ENCODE measurements at regions not wholly inside any gene's neighbourhood (a gene's known extent, or its start where the extent isn't known, plus 50 kb on each side); places are given as distances from the start of the nearest gene placed in this dataset.
A peak's percentile ranks its signal among the peaks of the same experiment; 100 is the strongest.
"Not testable (repeated sequence)": the region's sequence is repeated elsewhere in the genome, so short reads cannot be mapped to it uniquely, and the experiment has no call there.

DNA sequence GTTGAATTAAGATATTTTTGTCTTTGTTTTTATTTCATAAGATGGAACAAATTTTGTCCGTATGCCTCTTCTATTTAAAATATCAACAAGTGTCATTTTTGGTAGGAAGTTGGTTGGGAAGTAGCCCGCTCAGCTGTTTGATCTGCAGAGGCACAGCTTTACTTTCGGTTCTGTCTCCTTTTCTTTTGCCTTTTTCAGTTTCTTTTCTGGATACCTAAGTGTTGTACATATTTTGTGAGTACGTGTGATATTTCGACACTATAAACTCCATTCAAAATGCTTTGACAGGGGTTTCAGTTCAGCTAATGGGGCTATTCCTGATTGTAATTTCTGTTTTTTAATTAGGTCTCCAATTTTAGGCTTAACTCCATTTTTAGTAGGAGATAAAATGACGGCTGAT, 1785.0 kb upstream of the LRRTM1 start:
- Mint-ChIP-seq H3K9me3 (peaks cover 11 to 58% (median 24%) of the 10 kb centered on the region in 6 donors), H3K4me1 (no peaks in the 10 kb centered on the region), H3K27ac (no peak overlapping the region), H3K36me3 (peaks cover 0 to 4% (median 0%) of the 10 kb centered on the region in 3 donors), H3K4me3 (peak overlapping the region in 4 of 5 donors; percentile 8 to 83 (median 30)), H3K27me3 (ENCODE audit: low read depth in 3 of 3) (peaks cover 0 to 3% (median 0%) of the 10 kb centered on the region in 3 donors)
- no peak for DNase-seq

DNA sequence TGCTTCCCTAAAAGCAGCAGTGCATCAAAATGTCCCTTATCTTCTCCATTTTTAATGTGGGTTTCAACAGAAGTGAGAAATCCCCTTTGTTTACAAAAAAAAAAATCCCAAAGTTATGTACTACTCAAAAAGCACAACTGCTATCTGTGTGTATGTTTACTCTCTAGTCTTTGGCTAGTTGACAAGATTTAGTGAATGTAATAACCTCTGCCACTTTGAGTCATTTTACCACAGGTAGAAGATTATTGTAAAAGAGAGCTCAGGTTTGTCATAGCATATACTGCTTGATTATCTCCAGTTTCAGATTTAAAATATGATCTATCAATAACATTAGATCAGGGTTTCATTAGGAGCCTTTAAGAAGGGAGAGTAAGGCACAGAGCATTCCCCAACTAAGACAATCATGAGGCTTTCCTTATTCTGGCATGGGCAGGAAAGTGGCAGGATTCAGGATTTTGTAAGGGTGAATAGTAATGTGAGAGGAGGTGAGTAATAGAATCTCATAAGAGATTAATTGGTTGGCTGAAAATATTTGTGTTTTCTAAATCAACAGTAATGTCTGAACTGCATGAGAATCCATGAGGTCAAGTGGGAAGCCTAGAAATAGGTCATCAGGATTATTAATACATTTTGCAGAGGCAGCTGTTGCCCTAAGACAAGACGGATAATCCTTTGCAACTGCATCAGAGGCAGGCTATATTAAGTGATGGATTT, 1780.3 kb upstream of the LRRTM1 start:
- Mint-ChIP-seq H3K9me3 (peaks cover 14 to 62% (median 28%) of the 10 kb centered on the region in 6 donors), H3K27ac (no peak overlapping the region), H3K4me1 (no peaks in the 10 kb centered on the region), H3K36me3 (peaks cover 0 to 4% (median 0%) of the 10 kb centered on the region in 3 donors), H3K4me3 (no peak overlapping the region), H3K27me3 (ENCODE audit: low read depth in 3 of 3) (peaks cover 0 to 3% (median 0%) of the 10 kb centered on the region in 3 donors)
- no peak for DNase-seq

- Mint-ChIP-seq H3K9me3 (peaks cover 10 to 49% (median 20%) of the 10 kb centered on the region in 6 donors), H3K27me3 (ENCODE audit: low read depth in 3 of 3) (peaks cover 0 to 6% (median 1%) of the 10 kb centered on the region in 3 donors), H3K4me3 (no peak overlapping the region), H3K27ac (no peak overlapping the region), H3K36me3 (no peaks in the 10 kb centered on the region), H3K4me1 (no peaks in the 10 kb centered on the region)
- no peak for DNase-seq
These were observed 1771.3 kb upstream of the LRRTM1 start for GRCh38 chr2:82075875-82076274.

GRCh38 chr2:82062463-82062862, 1757.9 kb upstream of the LRRTM1 start:
- no peaks in the 10 kb centered on the region for H3K4me1 Mint-ChIP-seq
- DNase-seq: no peak
- H3K27me3 Mint-ChIP-seq (ENCODE audit: low read depth in 3 of 3): peaks cover 0 to 1% (median 0%) of the 10 kb centered on the region in 3 donors
- H3K36me3 Mint-ChIP-seq: no peaks in the 10 kb centered on the region
- no peak overlapping the region for H3K27ac Mint-ChIP-seq
- peaks cover 7 to 22% (median 9%) of the 10 kb centered on the region in 6 donors for H3K9me3 Mint-ChIP-seq
- H3K4me3 Mint-ChIP-seq: no peak overlapping the region

DNA sequence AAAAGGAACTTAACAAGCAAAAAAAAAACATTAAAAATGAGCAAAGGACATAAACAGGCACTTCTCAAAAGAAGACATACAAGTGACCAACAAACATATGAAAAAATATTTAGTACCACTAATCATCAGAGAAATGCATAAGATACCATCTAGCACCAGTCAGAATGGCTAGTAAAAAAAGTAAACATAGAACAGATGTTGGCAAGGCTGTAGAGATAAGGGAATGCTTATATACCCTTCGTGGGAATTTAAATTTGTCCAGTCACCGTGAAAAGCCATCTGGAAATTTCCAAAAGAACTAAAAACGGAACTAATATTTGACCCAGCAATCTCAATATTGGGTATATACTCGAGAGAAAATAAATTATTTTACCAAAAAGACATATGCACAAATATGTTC, 1751.3 kb upstream of the LRRTM1 start:
- Mint-ChIP-seq H3K4me1 (no peaks in the 10 kb centered on the region), H3K9me3 (peaks cover 4 to 35% (median 22%) of the 10 kb centered on the region in 6 donors), H3K4me3 (no peak overlapping the region), H3K27me3 (ENCODE audit: low read depth in 3 of 3) (peaks cover 0 to 4% (median 0%) of the 10 kb centered on the region in 3 donors), H3K27ac (no peak overlapping the region), H3K36me3 (no peaks in the 10 kb centered on the region)
- DNase-seq: no peak

GRCh38 chr2:82043867-82044266, 1739.3 kb upstream of the LRRTM1 start:
- no peak overlapping the region for H3K27ac Mint-ChIP-seq
- DNase-seq: no peak
- no peak overlapping the region for H3K4me3 Mint-ChIP-seq
- peaks cover 0 to 2% (median 0%) of the 10 kb centered on the region in 3 donors for H3K27me3 Mint-ChIP-seq (ENCODE audit: low read depth in 3 of 3)
- H3K9me3 Mint-ChIP-seq: peaks cover 9 to 46% (median 35%) of the 10 kb centered on the region in 6 donors
- peaks cover 0 to 8% (median 3%) of the 10 kb centered on the region in 3 donors for H3K36me3 Mint-ChIP-seq
- no peaks in the 10 kb centered on the region for H3K4me1 Mint-ChIP-seq

GRCh38 chr2:82027921-82028615, 1723.5 kb upstream of the LRRTM1 start:
- no peak overlapping the region for H3K4me3 Mint-ChIP-seq
- no peaks in the 10 kb centered on the region for H3K4me1 Mint-ChIP-seq
- peaks cover 15 to 74% (median 34%) of the 10 kb centered on the region in 6 donors for H3K9me3 Mint-ChIP-seq
- H3K27ac Mint-ChIP-seq: no peak overlapping the region
- H3K27me3 Mint-ChIP-seq (ENCODE audit: low read depth in 3 of 3): no peaks in the 10 kb centered on the region
- no peaks in the 10 kb centered on the region for H3K36me3 Mint-ChIP-seq
- no peak for DNase-seq

DNA sequence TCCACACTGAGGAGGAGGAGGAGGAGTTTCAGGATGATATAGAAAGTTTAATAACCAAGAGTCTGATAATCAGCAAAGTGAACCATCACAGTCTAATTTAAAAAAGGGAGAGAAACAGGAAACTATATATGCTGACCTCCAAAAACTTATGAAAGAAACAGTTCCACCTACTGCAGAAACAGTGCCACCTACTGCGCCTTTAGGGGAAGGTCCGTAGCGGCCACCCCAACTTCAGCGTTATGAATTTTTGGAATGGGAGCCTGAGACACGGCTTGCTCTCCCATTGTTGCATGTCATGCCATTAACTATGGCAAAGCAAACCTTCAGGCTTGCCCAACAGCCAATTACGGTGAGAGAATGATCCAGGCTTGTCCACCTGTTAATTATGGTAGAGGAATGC, 1719.2 kb upstream of the LRRTM1 start:
- no peak for DNase-seq
- H3K27ac Mint-ChIP-seq: no peak overlapping the region
- no peaks in the 10 kb centered on the region for H3K27me3 Mint-ChIP-seq (ENCODE audit: low read depth in 3 of 3)
- no peaks in the 10 kb centered on the region for H3K4me1 Mint-ChIP-seq
- H3K36me3 Mint-ChIP-seq: no peaks in the 10 kb centered on the region
- no peak overlapping the region for H3K4me3 Mint-ChIP-seq
- H3K9me3 Mint-ChIP-seq: peaks cover 16 to 57% (median 33%) of the 10 kb centered on the region in 6 donors

DNA sequence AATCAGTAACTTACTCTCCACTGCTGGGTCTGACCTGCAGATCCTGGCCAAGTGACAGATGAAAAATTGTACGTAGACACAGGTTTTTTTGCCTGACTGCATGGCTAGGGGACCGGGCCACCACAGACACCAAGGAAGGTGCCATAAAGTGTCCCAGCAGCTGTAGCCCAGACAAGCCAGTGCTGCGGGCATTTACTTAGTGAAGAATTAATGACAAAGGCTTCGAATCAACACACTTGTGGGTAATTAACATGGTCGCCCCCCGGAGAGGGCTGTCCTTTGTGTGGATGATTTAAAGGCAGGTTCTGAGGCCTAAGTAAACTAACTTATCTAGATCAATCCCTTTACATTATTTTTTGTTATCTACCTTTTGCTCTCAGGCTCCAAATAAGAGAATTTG, 1709.1 kb upstream of the LRRTM1 start:
- H3K36me3 Mint-ChIP-seq: no peaks in the 10 kb centered on the region
- H3K4me1 Mint-ChIP-seq: no peaks in the 10 kb centered on the region
- no peaks in the 10 kb centered on the region for H3K27me3 Mint-ChIP-seq (ENCODE audit: low read depth in 3 of 3)
- H3K4me3 Mint-ChIP-seq: no peak overlapping the region
- no peak overlapping the region for H3K27ac Mint-ChIP-seq
- no peak for DNase-seq
- peaks cover 5 to 21% (median 14%) of the 10 kb centered on the region in 6 donors for H3K9me3 Mint-ChIP-seq

- no peak for DNase-seq
- no peaks in the 10 kb centered on the region for H3K4me1 Mint-ChIP-seq
- no peaks in the 10 kb centered on the region for H3K27me3 Mint-ChIP-seq (ENCODE audit: low read depth in 3 of 3)
- no peak overlapping the region for H3K27ac Mint-ChIP-seq
- peaks cover 0 to 3% (median 0%) of the 10 kb centered on the region in 3 donors for H3K36me3 Mint-ChIP-seq
- no peak overlapping the region for H3K4me3 Mint-ChIP-seq
- peaks cover 9 to 30% (median 19%) of the 10 kb centered on the region in 6 donors for H3K9me3 Mint-ChIP-seq
These were observed 1702.6 kb upstream of the LRRTM1 start for GRCh38 chr2:82007071-82007664.

DNA sequence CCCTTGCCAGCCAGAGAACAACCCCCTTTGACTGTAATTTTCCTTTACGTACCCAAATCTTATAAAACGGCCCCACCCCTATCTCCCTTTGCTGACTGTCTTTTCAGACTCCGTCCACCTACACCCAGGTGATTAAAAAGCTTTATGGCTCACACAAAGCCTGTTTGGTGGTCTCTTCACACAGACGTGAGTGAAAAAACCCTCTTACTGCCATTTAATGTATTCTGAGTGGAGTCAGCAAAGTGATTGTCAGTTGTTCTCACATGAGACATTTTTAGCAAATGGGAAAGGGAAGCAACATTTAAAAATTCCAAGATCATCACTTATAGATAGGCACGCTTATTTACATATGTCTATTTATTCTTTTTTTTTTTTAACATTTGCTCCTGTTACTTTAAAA, 1701.3 kb upstream of the LRRTM1 start:
- H3K4me1 Mint-ChIP-seq; H3K27me3 Mint-ChIP-seq (ENCODE audit: low read depth in 3 of 3); H3K36me3 Mint-ChIP-seq; H3K4me3 Mint-ChIP-seq; DNase-seq; H3K27ac Mint-ChIP-seq: not testable (repeated sequence)
- H3K9me3 Mint-ChIP-seq: peaks cover 9 to 33% (median 18%) of the 10 kb centered on the region in 6 donors

GRCh38 chr2:82001614-82002013, 1697.1 kb upstream of the LRRTM1 start:
- Mint-ChIP-seq H3K27ac (no peak overlapping the region), H3K9me3 (peaks cover 4 to 38% (median 17%) of the 10 kb centered on the region in 6 donors), H3K4me1 (no peaks in the 10 kb centered on the region), H3K4me3 (no peak overlapping the region), H3K27me3 (ENCODE audit: low read depth in 3 of 3) (no peaks in the 10 kb centered on the region), H3K36me3 (peaks cover 0 to 3% (median 0%) of the 10 kb centered on the region in 3 donors)
- DNase-seq: no peak

- peaks cover 3 to 37% (median 15%) of the 10 kb centered on the region in 6 donors for H3K9me3 Mint-ChIP-seq
- no peak overlapping the region for H3K4me3 Mint-ChIP-seq
- DNase-seq: no peak
- no peaks in the 10 kb centered on the region for H3K4me1 Mint-ChIP-seq
- no peak overlapping the region for H3K27ac Mint-ChIP-seq
- H3K27me3 Mint-ChIP-seq (ENCODE audit: low read depth in 3 of 3): no peaks in the 10 kb centered on the region
- peaks cover 0 to 3% (median 0%) of the 10 kb centered on the region in 3 donors for H3K36me3 Mint-ChIP-seq
These were observed 1696.1 kb upstream of the LRRTM1 start for GRCh38 chr2:82000606-82001005.

DNA sequence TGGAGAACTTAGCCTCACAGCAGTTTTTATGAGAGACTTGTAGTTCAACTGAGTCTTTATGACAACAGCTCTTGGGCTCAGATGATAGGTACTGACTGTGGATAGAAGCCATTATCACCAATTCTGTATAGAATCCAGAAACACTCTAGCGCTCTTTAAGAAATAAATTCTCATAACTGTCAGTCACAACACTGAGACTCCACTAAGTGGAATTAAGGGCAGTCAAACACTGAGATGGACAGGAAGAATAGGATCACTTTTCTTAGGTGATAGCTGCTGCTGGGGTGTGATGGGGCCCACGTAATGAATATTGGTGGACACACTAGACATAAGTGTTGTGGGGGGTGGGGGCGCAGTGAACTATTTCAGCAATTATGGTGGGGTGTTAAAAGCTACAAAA, 1691.8 kb upstream of the LRRTM1 start:
- Mint-ChIP-seq H3K4me3 (no peak overlapping the region), H3K4me1 (no peaks in the 10 kb centered on the region), H3K27me3 (ENCODE audit: low read depth in 3 of 3) (no peaks in the 10 kb centered on the region), H3K36me3 (no peaks in the 10 kb centered on the region), H3K27ac (no peak overlapping the region), H3K9me3 (peaks cover 8 to 43% (median 14%) of the 10 kb centered on the region in 6 donors)
- no peak for DNase-seq
